GM12801 (cell line): ENCODE measurements at regions not wholly inside any gene's neighbourhood (a gene's known extent, or its start where the extent isn't known, plus 50 kb on each side); places are given as distances from the start of the nearest gene placed in this dataset.

Experiments used
- CTCF ChIP-seq: IDR thresholded peaks from one replicate; pipeline ENCODE4 v1.5.1; 2011; ENCODE audit warnings: control low read depth; ENCODE audit not compliant: insufficient read length; ENCODE audit errors: extremely low read depth

GRCh38 chr5:162637481-162637880 lies 569.9 kb downstream of the GABRG2 start:
- no peak for TF ChIP-seq CTCF

- TF ChIP-seq CTCF, result no peak
These were observed 571.3 kb downstream of the GABRG2 start for GRCh38 chr5:162638849-162639248.

- no peak for TF ChIP-seq CTCF
These were observed 573.7 kb downstream of the GABRG2 start for GRCh38 chr5:162641142-162641813.

DNA sequence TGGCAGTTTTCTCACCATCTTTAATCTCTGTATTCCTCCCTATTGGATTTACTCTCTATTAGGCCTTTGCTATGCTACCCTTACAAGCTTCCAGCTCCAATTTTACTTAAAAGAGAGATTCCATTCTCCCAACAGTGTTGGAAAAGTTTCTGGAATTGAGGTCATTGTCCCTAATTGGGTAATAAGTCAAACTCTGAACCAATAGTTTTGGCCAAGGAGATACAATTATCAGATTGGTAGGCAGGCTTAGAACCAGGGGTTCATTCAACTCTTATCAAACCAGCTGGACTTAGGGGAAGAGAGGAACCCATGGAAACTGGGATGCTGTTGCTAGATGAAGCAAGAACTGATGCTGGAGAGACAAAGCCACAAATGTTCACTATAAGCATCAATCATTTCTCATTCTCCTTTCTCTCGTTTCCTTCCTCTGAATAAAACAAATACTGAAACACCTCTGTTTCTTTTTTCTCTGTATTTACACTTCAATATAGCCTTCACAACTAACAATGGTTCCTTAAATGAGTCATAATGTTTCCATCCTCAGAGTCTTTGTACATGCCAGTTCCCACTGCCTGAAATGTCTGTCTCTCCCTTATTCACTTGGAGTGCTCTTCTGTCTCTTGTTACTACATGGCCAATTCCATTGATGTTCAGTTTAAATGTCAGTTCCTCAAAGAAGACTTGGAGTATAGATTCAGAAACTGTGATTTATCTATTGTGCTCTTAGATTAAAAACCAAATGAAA lies 587.3 kb downstream of the GABRG2 start:
- no peak for TF ChIP-seq CTCF

DNA sequence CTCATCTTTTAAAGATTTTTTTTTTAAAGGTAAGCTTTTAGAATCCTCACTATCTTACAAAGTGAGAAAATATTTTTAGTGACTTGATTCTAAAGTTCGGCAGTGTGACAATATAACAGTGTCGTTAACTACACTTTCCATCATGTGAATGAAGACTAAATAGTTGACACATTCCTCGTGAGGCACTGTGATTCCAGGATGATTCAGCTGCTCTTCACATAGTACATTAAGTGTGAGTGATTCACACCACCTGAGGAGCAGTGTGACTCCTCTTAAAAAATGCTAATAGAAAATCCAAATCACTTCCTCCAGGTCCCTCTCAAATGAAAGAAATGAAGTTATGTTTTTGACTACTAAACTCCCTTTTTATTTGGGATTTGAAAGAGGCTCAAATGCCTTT lies 589.5 kb downstream of the GABRG2 start:
- no peak for TF ChIP-seq CTCF

- no peak for TF ChIP-seq CTCF
These were observed 597.3 kb downstream of the GABRG2 start for GRCh38 chr5:162664846-162665245.

DNA sequence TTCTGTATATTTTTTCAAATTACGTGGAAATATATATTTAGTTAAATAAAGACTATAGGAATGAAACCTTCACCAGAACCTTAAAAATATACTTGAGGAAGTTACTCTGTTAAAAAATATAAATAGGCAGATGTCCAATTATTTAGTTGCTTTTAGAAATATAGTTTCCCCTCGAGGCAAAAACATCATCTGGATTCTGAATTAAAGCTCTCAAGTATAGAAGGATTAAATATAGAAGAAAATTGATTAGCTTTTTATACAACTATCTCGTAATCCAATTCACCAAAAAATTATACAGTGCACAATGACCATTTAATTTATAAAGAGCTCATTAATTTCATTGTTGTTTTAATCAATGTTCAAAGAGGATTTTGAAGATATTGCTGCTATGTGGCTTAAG lies 601.4 kb downstream of the GABRG2 start:
- no peak for TF ChIP-seq CTCF
